Fibroblast of skin of scalp (primary cell): ENCODE measurements at regions not wholly inside any gene's neighbourhood (a gene's known extent, or its start where the extent isn't known, plus 50 kb on each side); places are given as distances from the start of the nearest gene placed in this dataset.
"Not testable (repeated sequence)": the region's sequence is repeated elsewhere in the genome, so short reads cannot be mapped to it uniquely, and the experiment has no call there.

Experiments used
- DNase-seq: peaks from one replicate; pipeline ENCODE4 v3.0.0-alpha.2; 2013

DNA sequence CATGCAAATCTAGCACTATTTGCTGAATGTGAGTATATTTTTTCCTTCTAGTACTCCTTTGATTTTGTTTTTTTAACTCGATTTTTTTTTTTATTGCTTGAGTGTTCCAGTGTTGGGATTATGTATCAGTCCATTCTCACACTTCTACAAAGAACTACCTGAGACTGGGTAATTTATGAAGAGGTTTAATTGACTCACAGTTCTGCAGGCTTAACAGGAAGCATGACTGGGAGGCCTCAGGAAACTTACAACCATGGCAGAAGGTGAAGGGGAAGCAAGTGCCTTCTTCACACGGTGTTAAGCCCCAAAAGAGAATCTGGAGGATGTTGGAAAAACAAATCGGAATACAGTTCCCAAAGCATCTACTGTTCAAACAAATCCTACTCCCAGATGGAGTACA is 69.1 kb downstream of the ZNF518B start:
- not testable (repeated sequence) for DNase-seq

DNA sequence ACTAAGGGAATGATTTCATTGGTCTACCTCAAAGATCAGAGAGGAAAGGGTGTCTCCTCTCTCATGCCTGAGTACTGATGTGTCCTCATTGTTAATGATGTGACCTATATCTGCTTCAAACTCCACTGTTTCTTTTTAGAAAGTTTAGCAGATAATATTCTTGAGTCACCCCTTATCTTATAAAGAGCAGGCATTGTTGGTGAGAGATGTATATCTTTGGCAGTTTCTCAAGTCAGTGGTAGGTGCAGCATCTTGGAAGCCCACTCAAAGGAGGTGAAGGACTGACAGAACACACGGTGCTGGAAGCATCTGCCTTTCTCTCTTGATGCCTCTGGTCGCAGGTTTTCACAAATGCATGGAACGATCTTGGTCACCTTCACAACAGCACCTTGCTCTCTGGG is 71.2 kb downstream of the ZNF518B start:
- DNase-seq = no peak

DNA sequence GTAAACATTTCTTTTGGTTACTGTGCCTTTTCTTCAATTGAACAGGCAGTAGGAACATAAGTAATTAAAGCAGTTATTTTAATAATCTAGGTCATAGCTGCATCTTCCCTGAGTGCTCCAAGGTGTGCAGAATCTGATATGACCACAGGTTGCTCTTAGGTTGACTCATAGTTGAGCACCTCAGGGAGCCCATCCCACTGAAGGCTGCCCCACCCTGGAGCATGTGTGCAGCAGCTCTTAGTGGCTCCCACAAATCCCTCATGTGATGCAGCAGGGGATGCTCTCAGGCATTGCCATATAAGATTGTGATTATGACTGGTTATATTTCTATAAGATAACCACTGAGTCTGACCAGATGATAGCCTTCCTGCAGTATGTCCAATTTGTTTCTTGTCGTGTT is 72.3 kb downstream of the ZNF518B start:
- DNase-seq = no peak

DNA sequence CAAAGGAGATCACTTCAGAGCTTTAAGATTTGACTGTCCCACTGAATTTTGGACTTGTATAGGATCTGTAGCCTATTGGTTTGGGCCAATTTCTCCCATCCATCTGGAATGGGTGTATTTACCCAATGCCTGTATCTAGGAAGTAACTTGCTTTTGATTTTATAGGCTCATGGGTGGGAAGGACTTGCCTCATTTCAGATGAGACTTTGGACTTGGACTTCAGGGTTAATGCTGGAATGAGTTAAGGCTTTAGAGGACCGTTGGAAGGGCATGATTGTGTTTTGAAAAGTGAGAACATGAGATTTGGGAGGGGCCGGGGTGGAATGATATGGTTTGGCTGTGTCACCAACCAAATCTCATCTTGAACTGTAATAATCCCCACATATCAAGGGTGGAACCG is 73.8 kb downstream of the ZNF518B start:
- DNase-seq = no peak

DNA sequence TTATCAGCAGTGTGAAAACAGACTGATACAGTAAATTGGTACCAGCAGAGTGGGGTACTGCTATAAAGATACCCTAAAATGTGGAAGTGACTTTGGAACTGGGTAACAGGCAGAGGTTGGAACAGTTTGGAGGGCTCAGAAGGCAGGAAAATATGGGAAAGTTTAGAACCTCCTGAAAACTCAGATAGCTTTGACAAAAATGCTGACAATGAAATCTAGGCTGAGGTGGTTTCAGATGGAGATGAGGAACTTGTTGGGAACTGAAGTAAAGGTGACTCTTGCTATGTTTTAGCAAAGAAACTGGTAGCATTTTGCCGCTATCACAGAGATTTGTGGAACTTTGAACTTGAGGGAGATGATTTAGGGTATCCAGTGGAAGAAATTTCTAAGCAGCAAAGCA is 75.1 kb downstream of the ZNF518B start:
- DNase-seq = not testable (repeated sequence)

GRCh38 chr4:10381146-10381545 is 76.1 kb downstream of the ZNF518B start:
- DNase-seq = no peak

- DNase-seq = no peak
Observed at GRCh38 chr4:10380735-10381134, 76.5 kb downstream of the ZNF518B start.

DNA sequence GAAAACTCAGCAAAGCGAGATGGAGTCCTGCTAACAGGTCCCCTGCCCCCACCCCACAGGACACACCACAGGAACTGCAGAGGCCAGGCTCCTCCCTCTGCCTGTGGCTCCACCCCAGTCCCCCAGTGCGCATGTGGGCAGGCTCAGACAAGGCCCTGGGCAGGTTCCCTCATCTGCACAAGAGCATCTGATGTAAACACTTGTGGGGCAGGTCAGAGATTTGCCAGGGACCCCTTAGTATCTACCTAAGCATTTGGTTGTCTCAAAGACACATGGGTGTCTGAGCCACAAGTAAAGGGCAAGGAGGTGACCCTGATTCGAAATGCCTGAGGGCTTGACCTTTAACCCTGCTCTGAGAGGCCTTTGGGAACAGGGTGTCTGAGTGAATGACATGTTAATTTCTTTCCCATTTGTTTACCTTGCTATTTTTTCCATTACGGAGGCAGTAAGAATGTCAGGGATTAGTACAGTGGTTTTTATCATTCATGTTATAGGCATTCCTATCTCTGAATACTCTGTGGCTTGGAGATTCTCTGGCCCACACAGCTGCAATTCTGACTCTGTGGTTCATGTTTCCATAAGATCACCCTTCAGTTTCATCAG is 85.3 kb downstream of the ZNF518B start:
- peak; percentile 7 for DNase-seq

DNA sequence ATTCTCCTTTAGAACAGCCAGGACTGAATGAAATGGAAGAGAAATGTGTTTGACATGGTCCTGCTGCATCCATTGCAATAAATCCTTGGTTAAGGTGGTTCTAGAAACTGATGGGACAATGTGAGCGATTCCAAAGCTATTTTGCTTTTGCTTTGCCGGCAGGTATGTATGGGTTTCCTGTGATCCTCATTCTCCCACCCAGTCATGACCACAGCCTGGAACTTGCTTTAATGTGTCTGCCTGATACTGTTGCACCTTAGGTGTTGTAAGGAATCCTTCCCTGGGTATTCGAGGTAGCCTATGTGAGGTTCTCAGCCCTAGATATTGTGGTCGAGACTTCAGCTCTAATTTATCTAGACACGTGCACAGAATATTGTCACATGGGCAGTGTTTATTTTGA is 86.1 kb downstream of the ZNF518B start:
- DNase-seq = no peak

DNA sequence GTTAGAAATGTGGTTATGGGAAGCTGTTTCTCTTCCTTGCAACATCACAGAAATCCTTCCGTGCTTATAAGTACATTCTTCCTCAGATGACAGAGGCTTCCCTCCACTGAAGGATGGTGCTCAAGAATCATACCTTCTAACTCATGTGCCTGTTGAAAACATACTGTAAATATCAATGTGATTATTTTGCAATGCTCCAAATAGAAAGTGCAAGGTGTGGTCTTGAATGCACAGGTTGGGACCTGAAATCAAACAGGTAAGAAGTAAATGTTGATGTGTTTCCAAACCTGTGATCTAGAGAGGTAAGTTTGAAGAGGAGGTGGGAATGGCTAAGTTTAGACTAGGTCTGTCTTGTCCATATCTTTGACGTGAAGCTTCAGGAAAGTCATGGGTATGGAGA is 87.7 kb downstream of the ZNF518B start:
- no peak for DNase-seq

DNA sequence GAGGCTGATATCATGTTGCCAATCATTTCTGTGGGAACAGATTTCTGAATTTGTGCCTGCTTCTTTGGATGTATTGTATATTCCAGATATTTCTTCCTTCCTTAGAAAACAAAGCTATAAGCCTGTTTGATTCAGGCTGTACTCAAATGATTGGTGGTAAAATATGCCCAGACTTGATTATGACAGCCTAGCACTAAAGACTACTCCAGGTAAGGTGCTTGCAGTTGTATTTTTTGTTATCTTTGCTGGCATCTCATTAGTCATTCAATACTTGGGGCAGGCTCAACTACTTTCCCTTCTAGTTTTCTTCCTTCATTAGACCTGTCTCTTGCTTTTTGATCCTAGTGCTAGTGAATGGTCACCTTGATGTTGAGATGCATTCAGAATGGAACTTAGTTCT is 90.6 kb downstream of the ZNF518B start:
- DNase-seq = no peak

DNA sequence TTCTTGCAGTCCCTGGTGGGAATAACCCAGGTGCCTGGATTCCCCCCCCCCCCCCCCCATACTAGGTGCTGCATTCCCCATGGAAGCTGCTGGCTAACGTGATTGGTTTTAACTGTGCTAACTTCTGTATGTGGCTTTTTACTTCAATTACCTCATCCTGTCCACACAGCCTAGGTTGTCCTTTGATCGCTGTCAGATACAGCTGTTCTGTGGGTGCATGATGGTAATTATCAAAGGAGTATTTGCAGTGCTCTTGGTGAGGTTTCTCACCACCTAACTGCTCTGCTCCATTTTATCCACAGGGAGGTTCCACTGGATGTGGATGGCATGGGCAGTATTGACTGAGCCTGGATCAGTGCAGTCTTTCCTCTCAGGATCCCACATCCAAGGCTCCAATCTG is 93.0 kb downstream of the ZNF518B start:
- no peak for DNase-seq

DNA sequence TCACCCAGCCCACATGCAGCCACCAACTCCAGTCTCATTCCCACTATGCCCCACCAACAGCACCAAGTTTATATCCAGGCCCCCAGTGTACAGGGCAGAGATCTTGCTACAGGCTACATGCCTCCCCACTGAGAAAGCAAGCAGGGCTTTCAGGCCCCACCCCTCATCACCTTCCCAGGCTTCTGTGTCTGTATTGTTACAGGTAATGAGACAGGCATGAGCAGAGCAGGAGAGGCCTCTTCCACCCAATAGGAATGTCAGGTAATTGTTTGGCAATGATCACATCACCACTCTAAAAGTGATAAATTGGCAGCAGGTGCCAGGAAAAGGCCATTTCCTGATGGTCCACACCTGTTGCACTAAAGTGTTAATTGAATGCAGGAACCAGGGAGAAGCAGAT is 102.5 kb downstream of the ZNF518B start:
- DNase-seq = no peak

- DNase-seq = no peak
Observed at GRCh38 chr4:10354225-10354624, 103.0 kb downstream of the ZNF518B start.

DNA sequence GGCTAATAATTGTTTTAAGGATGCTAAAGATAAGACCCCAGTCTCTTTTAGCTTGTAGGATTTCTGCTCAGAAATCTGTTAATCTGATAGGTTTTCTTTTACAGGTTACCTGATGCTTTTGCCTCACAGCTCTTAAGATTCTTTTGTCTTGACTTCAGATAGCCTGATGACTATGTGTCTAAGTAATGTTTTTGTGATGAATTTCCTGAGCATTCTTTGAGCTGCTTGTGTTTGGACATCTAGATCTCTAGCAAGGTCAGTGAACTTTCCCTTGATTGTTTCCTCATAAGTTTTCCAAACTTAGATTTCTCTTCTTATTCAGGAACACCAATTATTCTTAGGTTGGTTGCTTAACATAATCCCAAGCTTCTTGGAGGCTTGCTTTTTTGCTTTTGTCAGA is 104.1 kb downstream of the ZNF518B start:
- DNase-seq = no peak

DNA sequence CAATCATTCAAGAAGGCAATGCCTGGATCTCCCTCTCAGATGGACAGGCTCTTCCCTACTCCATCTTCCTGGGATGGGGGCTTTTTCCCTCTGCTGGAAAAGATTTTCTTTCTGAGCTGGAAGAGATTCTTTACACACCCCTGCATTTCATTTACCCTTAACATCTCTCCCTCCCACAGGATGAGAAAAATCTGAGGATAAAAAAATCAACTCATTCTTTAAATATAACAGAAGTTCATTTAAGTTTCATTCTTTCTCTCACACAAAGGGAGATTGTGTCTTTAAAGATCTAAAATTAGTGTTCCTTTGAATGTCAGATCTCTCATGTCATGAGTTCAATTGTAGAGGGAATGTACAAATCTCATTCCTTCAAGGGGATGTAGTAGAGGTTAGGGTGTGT is 109.0 kb downstream of the ZNF518B start:
- DNase-seq = no peak

- DNase-seq = no peak
Observed at GRCh38 chr4:10347815-10348214, 109.4 kb downstream of the ZNF518B start.

DNA sequence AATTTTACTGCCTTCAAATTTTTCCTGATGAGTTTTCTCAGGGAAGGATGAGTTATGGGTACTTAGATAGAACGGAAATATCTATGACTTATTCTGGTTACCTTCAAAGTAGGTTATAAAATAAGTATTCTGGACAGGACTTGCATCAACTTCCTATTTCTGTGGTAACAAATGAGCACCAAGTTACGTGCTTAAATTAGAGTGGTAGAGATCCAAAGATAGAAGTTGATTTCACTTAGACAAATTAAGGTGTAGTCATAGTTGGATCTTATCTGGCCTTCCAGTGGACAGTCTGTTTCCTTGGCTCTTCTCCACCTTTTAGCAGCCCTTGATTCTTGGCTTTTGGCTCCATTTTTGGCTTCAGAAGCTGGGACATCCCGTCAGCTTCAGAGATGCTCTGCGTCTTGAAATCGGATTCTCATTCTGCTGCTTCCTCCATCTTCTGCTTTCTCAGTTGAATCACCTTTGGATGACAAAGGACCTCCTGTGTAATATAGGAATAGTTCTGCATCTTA is 109.9 kb downstream of the ZNF518B start:
- no peak for DNase-seq

- DNase-seq = no peak
Observed at GRCh38 chr4:10346023-10346422, 111.2 kb downstream of the ZNF518B start.

DNA sequence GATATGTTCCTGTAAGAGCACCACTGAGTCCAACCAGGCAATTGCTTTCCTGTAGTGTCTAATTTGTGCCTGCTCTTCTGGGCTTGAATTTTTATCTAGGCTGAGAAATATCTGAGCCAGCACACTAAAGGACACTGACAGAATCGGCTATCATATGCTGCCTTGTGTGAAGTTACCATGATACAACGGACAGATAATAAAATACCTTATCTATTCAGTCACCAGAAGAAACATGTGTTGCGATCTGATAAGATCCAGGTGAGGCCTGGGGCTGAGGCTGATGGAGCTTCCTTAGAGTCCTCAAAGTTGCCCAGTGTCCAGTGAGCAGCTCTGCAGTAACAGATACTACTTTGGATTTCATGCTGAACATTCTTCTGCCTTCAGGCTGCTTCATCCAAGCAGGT is 111.8 kb downstream of the ZNF518B start:
- DNase-seq = no peak

- DNase-seq = no peak
Observed at GRCh38 chr4:10344824-10345223, 112.4 kb downstream of the ZNF518B start.

- DNase-seq = no peak
Observed at GRCh38 chr4:10343656-10344055, 113.6 kb downstream of the ZNF518B start.

DNA sequence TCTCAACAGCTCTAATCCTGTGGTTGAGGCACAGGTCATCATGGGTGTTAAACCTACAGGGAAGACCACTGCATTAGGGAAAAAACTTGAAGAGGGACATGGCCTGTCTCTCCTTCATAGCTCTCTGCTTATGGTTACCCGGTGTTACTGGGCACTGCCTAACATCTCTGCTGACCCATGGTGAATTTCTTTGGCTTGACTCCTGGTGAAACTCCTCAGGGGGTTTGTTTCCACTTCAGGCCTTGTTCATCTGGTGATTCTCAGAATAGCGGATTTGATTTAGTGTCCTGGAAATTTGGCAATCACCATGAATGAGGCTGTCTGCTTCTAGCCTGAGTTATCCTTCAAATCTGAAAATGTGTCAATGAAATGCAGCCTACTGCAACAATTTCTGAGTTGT is 114.4 kb downstream of the ZNF518B start:
- no peak for DNase-seq

DNA sequence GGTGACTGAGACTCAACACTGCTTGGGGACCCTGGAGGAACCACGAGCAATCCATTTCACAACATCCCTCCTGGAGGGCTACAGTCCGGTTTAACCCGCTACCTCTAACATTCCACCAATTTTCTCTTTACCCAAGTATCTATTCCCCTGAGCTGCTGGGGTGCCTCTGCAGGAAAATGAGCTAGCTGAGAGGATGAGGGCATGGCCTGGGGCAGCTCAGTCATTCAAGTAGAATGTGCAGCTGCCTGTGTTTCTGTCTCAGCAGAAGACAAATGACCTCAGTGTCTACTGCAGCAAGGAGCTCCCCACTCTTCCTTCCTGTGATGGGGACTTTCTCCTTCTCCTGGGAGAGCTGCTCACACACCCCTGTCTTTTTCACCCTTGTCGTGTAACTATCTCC is 120.8 kb downstream of the ZNF518B start:
- no peak for DNase-seq

DNA sequence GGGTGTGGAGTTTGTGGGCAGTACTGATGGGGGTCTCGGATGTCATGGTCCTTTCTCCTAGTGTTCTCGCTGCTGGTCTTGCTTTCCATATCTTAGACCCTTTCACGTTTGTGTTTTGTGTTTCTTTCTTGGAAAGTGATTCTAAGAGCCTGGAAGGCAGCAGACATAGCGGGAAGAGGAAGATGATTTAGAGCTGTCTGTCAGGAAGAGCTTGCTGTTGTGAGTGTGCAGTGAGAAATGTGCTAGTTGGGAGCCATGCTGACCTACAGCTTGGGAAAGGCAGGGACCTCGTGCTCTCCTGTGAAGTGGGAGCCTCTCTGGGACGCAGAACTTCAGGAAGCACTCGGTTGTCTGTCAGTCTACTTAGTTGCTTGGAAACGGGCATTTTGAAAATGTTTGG is 122.2 kb downstream of the ZNF518B start:
- no peak for DNase-seq
